Cardiac muscle cell (in vitro differentiated cells and primary cell): ENCODE measurements at regions not wholly inside any gene's neighbourhood (a gene's known extent, or its start where the extent isn't known, plus 50 kb on each side); places are given as distances from the start of the nearest gene placed in this dataset.

Experiments
- DNase-seq, 2 donors: peaks; one replicate each; pipeline versions ENCODE4 v3.0.0 to v3.0.0-alpha.2; 2010 to 2017; ENCODE audit warnings: low read depth in 1 of 2, low spot score in 1 of 2
- H3K27ac ChIP-seq: fragments of 200-600 bp; sonication (generic); 2 replicates; pipeline ENCODE4 v1.5.1; 2016
- H3K27me3 ChIP-seq: fragments of 200-600 bp; sonication (generic); 2 replicates; pipeline ENCODE4 v1.6.0; 2016; ENCODE audit warnings: control low read depth
- H3K36me3 ChIP-seq: fragments of 200-600 bp; sonication (generic); 2 replicates; pipeline ENCODE4 v1.5.1; 2016; ENCODE audit warnings: control low read depth
- H3K4me1 ChIP-seq: fragments of 200-600 bp; sonication (generic); 2 replicates; pipeline ENCODE4 v1.8.1; 2017; ENCODE audit warnings: low read depth, mild to moderate bottlenecking, mixed run types
- H3K4me3 ChIP-seq: fragments of 200-600 bp; sonication (generic); 2 replicates; pipeline ENCODE4 v1.5.1; 2016; ENCODE audit warnings: mild to moderate bottlenecking
- H3K9me3 ChIP-seq: fragments of 200-600 bp; sonication (generic); 2 replicates; pipeline ENCODE4 v1.5.1; 2017; ENCODE audit warnings: low read depth, mild to moderate bottlenecking, control low read depth
- TF ChIP-seq, protein P1 (sequence below): IDR thresholded peaks from 2 replicates; pipeline ENCODE4 v1.5.1; 2012; ENCODE audit warnings: low read depth, mild to moderate bottlenecking, low read length

- Histone ChIP-seq H3K27me3 (no peaks in the 10 kb centered on the region), H3K27ac (no peak overlapping the region), H3K9me3 (no peaks in the 10 kb centered on the region), H3K4me3 (no peak overlapping the region), H3K4me1 (no peaks in the 10 kb centered on the region), H3K36me3 (no peaks in the 10 kb centered on the region)
- DNase-seq, result no peak
- TF ChIP-seq, protein P1, sequence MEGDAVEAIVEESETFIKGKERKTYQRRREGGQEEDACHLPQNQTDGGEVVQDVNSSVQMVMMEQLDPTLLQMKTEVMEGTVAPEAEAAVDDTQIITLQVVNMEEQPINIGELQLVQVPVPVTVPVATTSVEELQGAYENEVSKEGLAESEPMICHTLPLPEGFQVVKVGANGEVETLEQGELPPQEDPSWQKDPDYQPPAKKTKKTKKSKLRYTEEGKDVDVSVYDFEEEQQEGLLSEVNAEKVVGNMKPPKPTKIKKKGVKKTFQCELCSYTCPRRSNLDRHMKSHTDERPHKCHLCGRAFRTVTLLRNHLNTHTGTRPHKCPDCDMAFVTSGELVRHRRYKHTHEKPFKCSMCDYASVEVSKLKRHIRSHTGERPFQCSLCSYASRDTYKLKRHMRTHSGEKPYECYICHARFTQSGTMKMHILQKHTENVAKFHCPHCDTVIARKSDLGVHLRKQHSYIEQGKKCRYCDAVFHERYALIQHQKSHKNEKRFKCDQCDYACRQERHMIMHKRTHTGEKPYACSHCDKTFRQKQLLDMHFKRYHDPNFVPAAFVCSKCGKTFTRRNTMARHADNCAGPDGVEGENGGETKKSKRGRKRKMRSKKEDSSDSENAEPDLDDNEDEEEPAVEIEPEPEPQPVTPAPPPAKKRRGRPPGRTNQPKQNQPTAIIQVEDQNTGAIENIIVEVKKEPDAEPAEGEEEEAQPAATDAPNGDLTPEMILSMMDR, result no peak
Observed at GRCh38 chr7:155147172-155147571, 77.0 kb downstream of the HTR5A start.

DNA sequence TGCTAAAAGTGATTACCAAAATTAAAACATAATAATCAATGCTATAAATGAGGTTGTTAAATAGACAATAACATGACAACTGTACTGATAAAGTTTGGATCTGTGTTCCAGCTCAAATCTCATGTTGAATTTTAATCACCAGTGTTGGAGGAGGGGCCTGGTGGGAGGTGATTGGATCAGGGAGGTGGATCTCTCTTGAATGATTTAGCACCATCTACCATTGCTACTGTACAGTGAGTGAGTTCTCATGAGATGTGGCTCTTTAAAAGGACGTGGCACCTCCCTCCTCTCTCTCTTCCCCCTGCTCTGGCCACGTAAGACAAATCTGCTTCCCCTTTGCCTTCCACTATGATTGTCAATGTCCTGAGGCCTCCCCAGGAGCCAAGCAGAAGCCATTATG is 77.5 kb downstream of the HTR5A start:
- Histone ChIP-seq H3K9me3 (no peaks in the 10 kb centered on the region), H3K4me3 (no peak overlapping the region), H3K27me3 (no peaks in the 10 kb centered on the region), H3K4me1 (no peaks in the 10 kb centered on the region), H3K27ac (no peak overlapping the region), H3K36me3 (no peaks in the 10 kb centered on the region)
- DNase-seq, result no peak
- TF ChIP-seq, protein P1, result no peak

- Histone ChIP-seq H3K27me3 (no peaks in the 10 kb centered on the region), H3K4me3 (no peak overlapping the region), H3K9me3 (no peaks in the 10 kb centered on the region), H3K4me1 (no peaks in the 10 kb centered on the region), H3K27ac (no peak overlapping the region), H3K36me3 (no peaks in the 10 kb centered on the region)
- TF ChIP-seq, protein P1, result no peak
- no peak for DNase-seq
Observed at GRCh38 chr7:155153676-155154075, 83.6 kb downstream of the HTR5A start.

- Histone ChIP-seq H3K27me3 (no peaks in the 10 kb centered on the region), H3K9me3 (no peaks in the 10 kb centered on the region), H3K36me3 (no peaks in the 10 kb centered on the region), H3K4me1 (no peaks in the 10 kb centered on the region), H3K27ac (no peak overlapping the region), H3K4me3 (no peak overlapping the region)
- TF ChIP-seq, protein P1, result no peak
- no peak for DNase-seq
Observed at GRCh38 chr7:155154586-155154985, 84.5 kb downstream of the HTR5A start.

- TF ChIP-seq, protein P1, result no peak
- no peaks in the 10 kb centered on the region for H3K27me3 ChIP-seq
- H3K36me3 ChIP-seq, result no peaks in the 10 kb centered on the region
- H3K27ac ChIP-seq, result no peak overlapping the region
- no peak overlapping the region for H3K4me3 ChIP-seq
- no peak for DNase-seq
- no peaks in the 10 kb centered on the region for H3K4me1 ChIP-seq
- H3K9me3 ChIP-seq, result no peaks in the 10 kb centered on the region
Observed at GRCh38 chr7:155161690-155162089, 91.6 kb downstream of the HTR5A start.

DNA sequence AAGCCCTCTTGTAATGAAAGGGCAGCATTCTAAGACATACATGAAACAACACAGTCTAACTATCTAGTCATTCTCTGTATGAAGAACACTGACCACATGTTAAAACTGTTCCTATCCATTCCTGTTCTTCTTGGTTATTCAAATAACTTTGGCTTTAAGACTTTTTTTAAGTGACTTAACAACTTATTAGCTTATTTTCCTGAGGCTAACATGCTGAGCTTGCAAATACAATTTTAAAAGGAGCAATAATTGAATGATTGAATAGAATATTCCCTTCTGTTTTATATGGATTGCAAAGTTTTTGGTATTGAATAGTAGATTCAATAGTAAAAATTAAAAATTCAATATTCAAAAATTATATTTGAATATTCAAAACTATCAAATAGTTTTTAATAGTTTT is 92.3 kb downstream of the HTR5A start:
- TF ChIP-seq, protein P1, result no peak
- DNase-seq, result no peak
- Histone ChIP-seq H3K9me3 (no peaks in the 10 kb centered on the region), H3K4me1 (no peaks in the 10 kb centered on the region), H3K27me3 (no peaks in the 10 kb centered on the region), H3K4me3 (no peak overlapping the region), H3K27ac (no peak overlapping the region), H3K36me3 (no peaks in the 10 kb centered on the region)
